Liver (tissue), 8 donors: ENCODE measurements at regions not wholly inside any gene's neighbourhood (a gene's known extent, or its start where the extent isn't known, plus 50 kb on each side); places are given as distances from the start of the nearest gene placed in this dataset.

Experiments
- DNase-seq: peaks from one replicate; pipeline ENCODE4 v3.0.0-alpha.2; 2017; ENCODE audit warnings: low spot score
- H3K27ac ChIP-seq, 2 donors: one replicate each; pipeline ENCODE4 v1.7.0; 2013; ENCODE audit warnings: inconsistent platforms in 2 of 2, low read length in 2 of 2, control low read depth in 1 of 2, low read depth in 1 of 2, mild to moderate bottlenecking in 1 of 2
- H3K27me3 ChIP-seq, 4 donors: one replicate each; pipeline versions ENCODE4 v1.6.1 to v1.7.0; 2013; ENCODE audit warnings: low read length in 3 of 4, inconsistent platforms in 1 of 4, mild to moderate bottlenecking in 1 of 4, moderate library complexity in 1 of 4; ENCODE audit not compliant: control insufficient read depth in 4 of 4, insufficient read depth in 4 of 4
- H3K36me3 ChIP-seq, 4 donors: one replicate each; pipeline versions ENCODE4 v1.6.1 to v1.7.0; 2013; ENCODE audit warnings: low read length in 3 of 4, mild to moderate bottlenecking in 3 of 4, low read depth in 1 of 4, moderate library complexity in 1 of 4; ENCODE audit not compliant: control insufficient read depth in 4 of 4, insufficient read depth in 3 of 4
- H3K4me1 ChIP-seq, 4 donors: one replicate each; pipeline versions ENCODE4 v1.6.1 to v1.7.0; 2013; ENCODE audit warnings: low read length in 3 of 4, mild to moderate bottlenecking in 3 of 4, moderate library complexity in 1 of 4; ENCODE audit not compliant: control insufficient read depth in 4 of 4, insufficient read depth in 4 of 4
- H3K4me3 ChIP-seq, 3 donors: one replicate each; pipeline versions ENCODE4 v1.6.1 to v1.7.0; 2013; ENCODE audit warnings: low read length in 3 of 3, control low read depth in 1 of 3, low read depth in 1 of 3, mild to moderate bottlenecking in 1 of 3
- H3K9ac ChIP-seq, 2 donors: one replicate each; pipeline ENCODE4 v1.7.0; 2013; ENCODE audit warnings: low read length in 2 of 2, mild to moderate bottlenecking in 2 of 2, moderate library complexity in 2 of 2, control low read depth in 1 of 2, low read depth in 1 of 2
- H3K9me3 ChIP-seq, 4 donors: one replicate each; pipeline versions ENCODE4 v1.6.1 to v1.7.0; 2013; ENCODE audit warnings: low read length in 3 of 4; ENCODE audit not compliant: control insufficient read depth in 4 of 4
- EGR1 ChIP-seq, 2 donors: IDR thresholded peaks; 2 replicates each; pipeline ENCODE4 v1.6.1; 2016 to 2018; ENCODE audit warnings: antibody characterized with exemption in 2 of 2, low read depth in 2 of 2
- FOXA1 ChIP-seq: IDR thresholded peaks from 2 replicates; pipeline ENCODE4 v1.6.1; 2016; ENCODE audit warnings: antibody characterized with exemption
- FOXA2 ChIP-seq: IDR thresholded peaks from 2 replicates; pipeline ENCODE4 v1.6.1; 2016; ENCODE audit warnings: antibody characterized with exemption
- GABPA ChIP-seq, 2 donors: IDR thresholded peaks in 1 of 2; conservative IDR thresholded peaks in 1 of 2; 2 replicates each; pipeline ENCODE4 v1.6.1; 2016; ENCODE audit warnings: antibody characterized with exemption in 2 of 2, mild to moderate bottlenecking in 1 of 2, moderate library complexity in 1 of 2
- HNF4A ChIP-seq, 2 donors: conservative IDR thresholded peaks; 2 replicates each; pipeline ENCODE4 v1.6.1; 2016; ENCODE audit warnings: antibody characterized with exemption in 2 of 2, mild to moderate bottlenecking in 2 of 2
- HNF4G ChIP-seq: IDR thresholded peaks from 2 replicates; pipeline ENCODE4 v1.6.1; 2016; ENCODE audit warnings: antibody characterized with exemption
- JUND ChIP-seq, 2 donors: IDR thresholded peaks; 2 replicates each; pipeline ENCODE4 v1.6.1; 2016; ENCODE audit warnings: antibody characterized with exemption in 2 of 2
- NR2F2 ChIP-seq: IDR thresholded peaks from 2 replicates; pipeline ENCODE4 v1.6.1; 2016; ENCODE audit warnings: antibody characterized with exemption
- RAD21 ChIP-seq, 2 donors: IDR thresholded peaks; 2 replicates each; pipeline ENCODE4 v1.6.1; 2016; ENCODE audit warnings: antibody characterized with exemption in 2 of 2, mild to moderate bottlenecking in 2 of 2
- RXRA ChIP-seq, 2 donors: IDR thresholded peaks; 2 replicates each; pipeline ENCODE4 v1.6.1; 2017 to 2018; ENCODE audit warnings: antibody characterized with exemption in 2 of 2, mild to moderate bottlenecking in 1 of 2
- SP1 ChIP-seq: IDR thresholded peaks from 2 replicates; pipeline ENCODE4 v1.6.1; 2018; ENCODE audit warnings: antibody characterized with exemption, mild to moderate bottlenecking
- TAF1 ChIP-seq: conservative IDR thresholded peaks from 2 replicates; pipeline ENCODE4 v1.6.1; 2016; ENCODE audit warnings: antibody characterized with exemption, mild to moderate bottlenecking
- YY1 ChIP-seq: IDR thresholded peaks from 2 replicates; pipeline ENCODE4 v1.6.1; 2016; ENCODE audit warnings: antibody characterized with exemption, mild to moderate bottlenecking
- WGBS: extraction: QIAGEN DNeasy Blood & Tissue Kit; methylation state at CpG from one replicate; pipeline ENCODE4 v1.1.7; 2013; 5-methylcytosine and 5-hydroxymethylcytosine counted together
- TF ChIP-seq, protein P1 (sequence below): IDR thresholded peaks from 2 replicates; pipeline ENCODE4 v1.6.1; 2016; ENCODE audit warnings: antibody characterized with exemption
- TF ChIP-seq, protein P2 (sequence below): fragments of 150-350 bp; IDR thresholded peaks from 2 replicates; pipeline ENCODE4 v1.5.1; 2017; ENCODE audit warnings: improper control_type of control experiment, low read depth, low read length; ENCODE audit not compliant: missing input control
- TF ChIP-seq, protein P3 (sequence below): IDR thresholded peaks from 2 replicates; pipeline ENCODE4 v1.6.1; 2016; ENCODE audit warnings: antibody characterized with exemption, mild to moderate bottlenecking
- TF ChIP-seq, protein P4 (sequence below): IDR thresholded peaks from 2 replicates; pipeline ENCODE4 v1.6.1; 2016; ENCODE audit warnings: antibody characterized with exemption
- TF ChIP-seq, protein P5 (sequence below): IDR thresholded peaks from 2 replicates; pipeline ENCODE4 v1.6.1; 2016; ENCODE audit warnings: antibody characterized with exemption
- donor health status: healthy.
- donor health status: healthy.
- donor health status: healthy.
- donor health status: healthy.
- donor health status: healthy.

DNA sequence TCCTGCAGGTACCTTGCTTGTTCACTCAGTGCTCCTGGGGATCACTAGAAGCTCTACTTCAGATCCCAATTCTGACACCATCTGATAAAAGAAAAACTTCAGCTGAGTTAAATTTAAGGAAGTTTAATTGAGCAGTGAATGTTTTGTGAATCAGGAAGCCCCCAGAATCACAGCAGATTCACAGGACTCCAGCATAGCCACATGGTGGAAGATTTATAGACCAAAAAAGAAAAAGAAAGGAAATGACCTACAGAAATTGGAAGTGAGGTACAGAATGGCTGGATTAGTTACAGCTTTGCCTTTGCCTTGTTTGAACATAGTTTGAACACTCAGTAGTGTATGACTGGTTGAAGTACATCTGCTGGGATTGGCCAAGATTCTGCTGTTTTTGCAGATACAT, 182.7 kb upstream of the SCN7A start (continued):
- TF ChIP-seq HNF4A (conservative IDR thresholded peaks at IDR 0.05) (no peak), YY1 (no peak), RAD21 (IDR thresholded peaks at IDR 0.05) (no peak), JUND (IDR thresholded peaks at IDR 0.05) (no peak), EGR1 (IDR thresholded peaks at IDR 0.05; ENCODE audit: low read depth in 2 of 2) (no peak), SP1 (no peak), FOXA1 (no peak)
- TF ChIP-seq, protein P1, sequence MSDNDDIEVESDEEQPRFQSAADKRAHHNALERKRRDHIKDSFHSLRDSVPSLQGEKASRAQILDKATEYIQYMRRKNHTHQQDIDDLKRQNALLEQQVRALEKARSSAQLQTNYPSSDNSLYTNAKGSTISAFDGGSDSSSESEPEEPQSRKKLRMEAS, result no peak

DNA sequence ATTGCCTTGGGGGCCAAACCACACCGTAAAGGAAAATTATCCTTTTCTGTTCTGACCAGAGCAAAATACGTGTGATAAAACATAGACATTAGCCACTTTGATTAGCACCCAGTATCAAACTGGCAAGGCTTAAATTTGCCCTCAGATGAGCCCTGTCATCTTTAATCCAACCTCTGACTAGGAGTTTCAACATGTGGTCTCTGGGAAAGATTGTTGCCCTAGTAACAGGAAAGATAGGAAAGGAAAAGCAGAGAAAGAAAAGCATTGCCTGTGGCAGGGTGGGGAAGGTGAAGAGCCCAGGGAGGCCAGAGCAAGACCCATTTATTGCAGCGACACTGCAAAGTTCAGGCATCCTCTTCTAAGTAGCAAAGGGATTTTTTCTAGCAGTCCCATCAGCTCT, 181.5 kb upstream of the SCN7A start:
- Histone ChIP-seq H3K27ac (no peak overlapping the region), H3K4me3 (no peak overlapping the region), H3K36me3 (no peaks in the 10 kb centered on the region), H3K9me3 (peaks cover 0 to 3% (median 1%) of the 10 kb centered on the region in 4 donors), H3K9ac (no peak overlapping the region), H3K4me1 (no peaks in the 10 kb centered on the region), H3K27me3 (peaks cover 0 to 3% (median 0%) of the 10 kb centered on the region in 4 donors)
- 70% methylated on average over 3 of the region's 3 CpGs for WGBS
- TF ChIP-seq JUND (IDR thresholded peaks at IDR 0.05), result no peak
- no peak for TF ChIP-seq RXRA (IDR thresholded peaks at IDR 0.05)
- TF ChIP-seq, protein P2, sequence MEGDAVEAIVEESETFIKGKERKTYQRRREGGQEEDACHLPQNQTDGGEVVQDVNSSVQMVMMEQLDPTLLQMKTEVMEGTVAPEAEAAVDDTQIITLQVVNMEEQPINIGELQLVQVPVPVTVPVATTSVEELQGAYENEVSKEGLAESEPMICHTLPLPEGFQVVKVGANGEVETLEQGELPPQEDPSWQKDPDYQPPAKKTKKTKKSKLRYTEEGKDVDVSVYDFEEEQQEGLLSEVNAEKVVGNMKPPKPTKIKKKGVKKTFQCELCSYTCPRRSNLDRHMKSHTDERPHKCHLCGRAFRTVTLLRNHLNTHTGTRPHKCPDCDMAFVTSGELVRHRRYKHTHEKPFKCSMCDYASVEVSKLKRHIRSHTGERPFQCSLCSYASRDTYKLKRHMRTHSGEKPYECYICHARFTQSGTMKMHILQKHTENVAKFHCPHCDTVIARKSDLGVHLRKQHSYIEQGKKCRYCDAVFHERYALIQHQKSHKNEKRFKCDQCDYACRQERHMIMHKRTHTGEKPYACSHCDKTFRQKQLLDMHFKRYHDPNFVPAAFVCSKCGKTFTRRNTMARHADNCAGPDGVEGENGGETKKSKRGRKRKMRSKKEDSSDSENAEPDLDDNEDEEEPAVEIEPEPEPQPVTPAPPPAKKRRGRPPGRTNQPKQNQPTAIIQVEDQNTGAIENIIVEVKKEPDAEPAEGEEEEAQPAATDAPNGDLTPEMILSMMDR, result no peak
- no peak for TF ChIP-seq FOXA2
- TF ChIP-seq NR2F2, result no peak
- TF ChIP-seq, protein P3, sequence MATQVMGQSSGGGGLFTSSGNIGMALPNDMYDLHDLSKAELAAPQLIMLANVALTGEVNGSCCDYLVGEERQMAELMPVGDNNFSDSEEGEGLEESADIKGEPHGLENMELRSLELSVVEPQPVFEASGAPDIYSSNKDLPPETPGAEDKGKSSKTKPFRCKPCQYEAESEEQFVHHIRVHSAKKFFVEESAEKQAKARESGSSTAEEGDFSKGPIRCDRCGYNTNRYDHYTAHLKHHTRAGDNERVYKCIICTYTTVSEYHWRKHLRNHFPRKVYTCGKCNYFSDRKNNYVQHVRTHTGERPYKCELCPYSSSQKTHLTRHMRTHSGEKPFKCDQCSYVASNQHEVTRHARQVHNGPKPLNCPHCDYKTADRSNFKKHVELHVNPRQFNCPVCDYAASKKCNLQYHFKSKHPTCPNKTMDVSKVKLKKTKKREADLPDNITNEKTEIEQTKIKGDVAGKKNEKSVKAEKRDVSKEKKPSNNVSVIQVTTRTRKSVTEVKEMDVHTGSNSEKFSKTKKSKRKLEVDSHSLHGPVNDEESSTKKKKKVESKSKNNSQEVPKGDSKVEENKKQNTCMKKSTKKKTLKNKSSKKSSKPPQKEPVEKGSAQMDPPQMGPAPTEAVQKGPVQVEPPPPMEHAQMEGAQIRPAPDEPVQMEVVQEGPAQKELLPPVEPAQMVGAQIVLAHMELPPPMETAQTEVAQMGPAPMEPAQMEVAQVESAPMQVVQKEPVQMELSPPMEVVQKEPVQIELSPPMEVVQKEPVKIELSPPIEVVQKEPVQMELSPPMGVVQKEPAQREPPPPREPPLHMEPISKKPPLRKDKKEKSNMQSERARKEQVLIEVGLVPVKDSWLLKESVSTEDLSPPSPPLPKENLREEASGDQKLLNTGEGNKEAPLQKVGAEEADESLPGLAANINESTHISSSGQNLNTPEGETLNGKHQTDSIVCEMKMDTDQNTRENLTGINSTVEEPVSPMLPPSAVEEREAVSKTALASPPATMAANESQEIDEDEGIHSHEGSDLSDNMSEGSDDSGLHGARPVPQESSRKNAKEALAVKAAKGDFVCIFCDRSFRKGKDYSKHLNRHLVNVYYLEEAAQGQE, result no peak
- no peak for TF ChIP-seq TAF1
- TF ChIP-seq, protein P4, sequence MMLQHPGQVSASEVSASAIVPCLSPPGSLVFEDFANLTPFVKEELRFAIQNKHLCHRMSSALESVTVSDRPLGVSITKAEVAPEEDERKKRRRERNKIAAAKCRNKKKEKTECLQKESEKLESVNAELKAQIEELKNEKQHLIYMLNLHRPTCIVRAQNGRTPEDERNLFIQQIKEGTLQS, result no peak
- no peak for TF ChIP-seq SP1
- no peak for TF ChIP-seq YY1
- TF ChIP-seq, protein P1, result no peak
- TF ChIP-seq HNF4A (conservative IDR thresholded peaks at IDR 0.05), result no peak
- TF ChIP-seq HNF4G, result no peak
- no peak for TF ChIP-seq RAD21 (IDR thresholded peaks at IDR 0.05)
- TF ChIP-seq GABPA (IDR thresholded peaks at IDR 0.05 in 1 of 2, conservative IDR thresholded peaks at IDR 0.05 in 1 of 2), result no peak
- TF ChIP-seq EGR1 (IDR thresholded peaks at IDR 0.05; ENCODE audit: low read depth in 2 of 2), result no peak
- TF ChIP-seq, protein P5, sequence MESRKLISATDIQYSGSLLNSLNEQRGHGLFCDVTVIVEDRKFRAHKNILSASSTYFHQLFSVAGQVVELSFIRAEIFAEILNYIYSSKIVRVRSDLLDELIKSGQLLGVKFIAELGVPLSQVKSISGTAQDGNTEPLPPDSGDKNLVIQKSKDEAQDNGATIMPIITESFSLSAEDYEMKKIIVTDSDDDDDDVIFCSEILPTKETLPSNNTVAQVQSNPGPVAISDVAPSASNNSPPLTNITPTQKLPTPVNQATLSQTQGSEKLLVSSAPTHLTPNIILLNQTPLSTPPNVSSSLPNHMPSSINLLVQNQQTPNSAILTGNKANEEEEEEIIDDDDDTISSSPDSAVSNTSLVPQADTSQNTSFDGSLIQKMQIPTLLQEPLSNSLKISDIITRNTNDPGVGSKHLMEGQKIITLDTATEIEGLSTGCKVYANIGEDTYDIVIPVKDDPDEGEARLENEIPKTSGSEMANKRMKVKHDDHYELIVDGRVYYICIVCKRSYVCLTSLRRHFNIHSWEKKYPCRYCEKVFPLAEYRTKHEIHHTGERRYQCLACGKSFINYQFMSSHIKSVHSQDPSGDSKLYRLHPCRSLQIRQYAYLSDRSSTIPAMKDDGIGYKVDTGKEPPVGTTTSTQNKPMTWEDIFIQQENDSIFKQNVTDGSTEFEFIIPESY, result no peak
- DNase-seq, result no peak
